OCI-LY7 (cell line): ENCODE measurements at regions not wholly inside any gene's neighbourhood (a gene's known extent, or its start where the extent isn't known, plus 50 kb on each side); places are given as distances from the start of the nearest gene placed in this dataset.

Experiments
- BruUV-seq: library from RNA; stranded (reverse); fragments of 400-500 nt; replicated peaks from 2 replicates; lab custom pipeline; 2021; lab: Mats Ljungman, UMichigan
- CTCF ChIA-PET: fragments of 300-600 bp; sonication (Branson Sonifier 250); formaldehyde crosslinking; loops from one replicate; lab custom pipeline; 2022; ENCODE audit warnings: antibody characterized with exemption; ENCODE audit not compliant: unreplicated experiment; lab: Charles Lee
- POLR2A ChIA-PET: fragments of 300-600 bp; sonication (Branson Sonifier 250); formaldehyde crosslinking; loops from one replicate; lab custom pipeline; 2022; ENCODE audit warnings: antibody characterized with exemption; lab: Charles Lee
- DNase-seq: peaks from one replicate; pipeline ENCODE4 v3.0.0-alpha.2; 2015; ENCODE audit warnings: low spot score
- H2AFZ ChIP-seq: fragments of 200-600 bp; sonication (generic), shearing (Covaris generic); 2 replicates; pipeline ENCODE4 v1.6.1; 2014; ENCODE audit warnings: mild to moderate bottlenecking, antibody characterized with exemption, low read length, moderate library complexity
- H3K27ac ChIP-seq: fragments of 200-600 bp; sonication (generic); 2 replicates; pipeline ENCODE4 v1.5.1; 2014; ENCODE audit warnings: mixed run types, low read depth, mild to moderate bottlenecking, moderate library complexity, low read length, inconsistent platforms; ENCODE audit not compliant: poor library complexity, severe bottlenecking
- H3K36me3 ChIP-seq: fragments of 200-600 bp; sonication (generic); 2 replicates; pipeline ENCODE4 v1.6.1; 2014; ENCODE audit warnings: mild to moderate bottlenecking, antibody characterized with exemption, low read length, moderate library complexity, mixed read lengths; ENCODE audit not compliant: insufficient read depth
- H3K4me1 ChIP-seq: fragments of 200-600 bp; sonication (generic); 2 replicates; pipeline ENCODE4 v1.5.1; 2014; ENCODE audit warnings: mild to moderate bottlenecking, low read length; ENCODE audit not compliant: insufficient read depth, poor library complexity, severe bottlenecking
- H3K4me2 ChIP-seq: fragments of 200-600 bp; sonication (generic); 2 replicates; pipeline ENCODE4 v1.6.1; 2014; ENCODE audit warnings: mild to moderate bottlenecking, low read length
- H3K4me3 ChIP-seq: fragments of 200-600 bp; sonication (generic); 2 replicates; pipeline ENCODE4 v1.5.1; 2014; ENCODE audit warnings: mild to moderate bottlenecking, low read depth, low read length; ENCODE audit not compliant: poor library complexity, severe bottlenecking
- H3K79me2 ChIP-seq: fragments of 200-600 bp; sonication (generic); 2 replicates; pipeline ENCODE4 v1.6.1; 2016; ENCODE audit warnings: low read depth, mild to moderate bottlenecking, low read length, moderate library complexity, mixed read lengths; ENCODE audit not compliant: insufficient read depth
- H3K9me2 ChIP-seq: fragments of 200-600 bp; sonication (generic); 2 replicates; pipeline ENCODE4 v1.6.1; 2016; ENCODE audit warnings: mild to moderate bottlenecking, low read length, mixed read lengths; ENCODE audit not compliant: insufficient read depth
- H3K9me3 ChIP-seq: fragments of 200-600 bp; sonication (generic); 2 replicates; pipeline ENCODE4 v1.6.1; 2014; ENCODE audit warnings: mild to moderate bottlenecking, mixed run types, low read length, mixed read lengths
- H4K20me1 ChIP-seq: fragments of 200-600 bp; sonication (generic); 2 replicates; pipeline ENCODE4 v1.6.1; 2014; ENCODE audit warnings: mild to moderate bottlenecking, antibody characterized with exemption, low read length, moderate library complexity, mixed read lengths; ENCODE audit not compliant: insufficient read depth
- EZH2phosphoT487 ChIP-seq: fragments of 200-600 bp; sonication (generic); IDR thresholded peaks from 2 replicates; pipeline ENCODE4 v1.6.1; 2018; ENCODE audit warnings: low read depth, borderline replicate concordance, mild to moderate bottlenecking, mixed run types, antibody characterized with exemption, low read length, moderate library complexity, mixed read lengths
- intact Hi-C: fragments of 100-400 bp; cut with micrococcal nuclease; formaldehyde crosslinking; loops from one replicate; pipeline ENCODE4 v1.10.0; 2022; ENCODE audit not compliant: unreplicated experiment
- TF ChIP-seq, protein P1 (sequence below): fragments of 200-600 bp; sonication (generic); conservative IDR thresholded peaks from 2 replicates; pipeline ENCODE4 v1.5.1; 2014; ENCODE audit warnings: mild to moderate bottlenecking, antibody characterized with exemption, low read length, moderate library complexity, mixed read lengths

GRCh38 chr15:53445531-53445930, 313.9 kb downstream of the WDR72 start:
- no peak for DNase-seq
- BruUV-seq = no TSS peak
- Histone ChIP-seq H3K36me3 (no peaks in the 10 kb centered on the region), H3K9me3 (no peaks in the 10 kb centered on the region), H3K4me3 (no peak overlapping the region), H3K4me2 (no peak overlapping the region), H3K9me2 (no peaks in the 10 kb centered on the region), H3K79me2 (no peaks in the 10 kb centered on the region), H4K20me1 (no peaks in the 10 kb centered on the region), H3K27ac (no peak overlapping the region), H3K4me1 (no peaks in the 10 kb centered on the region), H2AFZ (no peak overlapping the region)
- ChIA-PET POLR2A (no interaction called here), CTCF (no interaction called here)
- intact Hi-C loops = no loop called here
- TF ChIP-seq, protein P1, sequence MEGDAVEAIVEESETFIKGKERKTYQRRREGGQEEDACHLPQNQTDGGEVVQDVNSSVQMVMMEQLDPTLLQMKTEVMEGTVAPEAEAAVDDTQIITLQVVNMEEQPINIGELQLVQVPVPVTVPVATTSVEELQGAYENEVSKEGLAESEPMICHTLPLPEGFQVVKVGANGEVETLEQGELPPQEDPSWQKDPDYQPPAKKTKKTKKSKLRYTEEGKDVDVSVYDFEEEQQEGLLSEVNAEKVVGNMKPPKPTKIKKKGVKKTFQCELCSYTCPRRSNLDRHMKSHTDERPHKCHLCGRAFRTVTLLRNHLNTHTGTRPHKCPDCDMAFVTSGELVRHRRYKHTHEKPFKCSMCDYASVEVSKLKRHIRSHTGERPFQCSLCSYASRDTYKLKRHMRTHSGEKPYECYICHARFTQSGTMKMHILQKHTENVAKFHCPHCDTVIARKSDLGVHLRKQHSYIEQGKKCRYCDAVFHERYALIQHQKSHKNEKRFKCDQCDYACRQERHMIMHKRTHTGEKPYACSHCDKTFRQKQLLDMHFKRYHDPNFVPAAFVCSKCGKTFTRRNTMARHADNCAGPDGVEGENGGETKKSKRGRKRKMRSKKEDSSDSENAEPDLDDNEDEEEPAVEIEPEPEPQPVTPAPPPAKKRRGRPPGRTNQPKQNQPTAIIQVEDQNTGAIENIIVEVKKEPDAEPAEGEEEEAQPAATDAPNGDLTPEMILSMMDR = no peak
- no peak for TF ChIP-seq EZH2phosphoT487

DNA sequence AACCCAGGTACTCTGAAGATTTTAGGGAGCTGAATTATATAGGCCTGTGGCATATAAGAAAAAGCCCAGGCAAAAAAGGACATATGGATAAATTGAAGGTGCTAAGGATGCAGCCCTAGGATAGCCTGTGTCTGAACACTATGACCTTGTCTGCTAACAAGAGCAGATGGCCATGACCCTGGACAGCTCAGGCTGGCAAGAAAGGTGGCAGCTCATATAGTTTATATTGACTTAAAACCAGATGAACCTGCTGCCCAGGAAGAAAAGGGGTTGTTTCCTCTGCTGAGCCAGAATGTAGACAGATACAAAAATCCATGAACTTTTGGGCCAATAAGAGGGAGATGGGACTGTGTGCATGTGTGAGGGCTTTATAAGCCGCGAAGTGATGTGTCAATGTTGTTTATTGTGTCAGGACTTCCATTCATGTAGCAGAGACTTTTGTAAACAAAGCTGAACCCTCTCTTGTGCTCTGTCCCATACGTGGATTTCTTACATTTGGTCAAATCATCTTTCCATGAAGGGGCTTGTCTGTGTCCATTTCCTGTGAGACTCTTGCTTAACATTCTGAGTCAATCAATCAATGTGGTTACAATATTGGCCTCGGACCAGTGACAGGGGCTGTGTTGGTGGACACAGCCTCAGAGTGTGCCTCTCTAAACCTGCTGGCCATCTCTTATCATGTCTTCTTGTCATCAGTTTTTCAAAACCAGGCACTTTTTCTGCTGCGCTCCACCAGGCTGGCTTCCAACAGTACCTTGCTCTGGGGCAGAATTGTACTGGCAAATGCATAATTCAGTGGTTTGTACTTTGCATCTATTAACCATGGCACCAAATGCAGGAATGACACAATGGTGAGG, 321.2 kb downstream of the WDR72 start:
- H3K4me3 ChIP-seq = no peak overlapping the region
- H3K9me2 ChIP-seq = no peaks in the 10 kb centered on the region
- no peaks in the 10 kb centered on the region for H3K79me2 ChIP-seq
- H3K9me3 ChIP-seq = no peaks in the 10 kb centered on the region
- H3K4me2 ChIP-seq = no peak overlapping the region
- H2AFZ ChIP-seq = no peak overlapping the region
- no peaks in the 10 kb centered on the region for H3K36me3 ChIP-seq
- intact Hi-C loops = no loop called here
- no peaks in the 10 kb centered on the region for H4K20me1 ChIP-seq
- TF ChIP-seq EZH2phosphoT487 = no peak
- TF ChIP-seq, protein P1 = no peak
- H3K4me1 ChIP-seq = no peaks in the 10 kb centered on the region
- no peak for DNase-seq
- BruUV-seq = no TSS peak
- POLR2A ChIA-PET = no interaction called here
- H3K27ac ChIP-seq = no peak overlapping the region
- CTCF ChIA-PET = no interaction called here

DNA sequence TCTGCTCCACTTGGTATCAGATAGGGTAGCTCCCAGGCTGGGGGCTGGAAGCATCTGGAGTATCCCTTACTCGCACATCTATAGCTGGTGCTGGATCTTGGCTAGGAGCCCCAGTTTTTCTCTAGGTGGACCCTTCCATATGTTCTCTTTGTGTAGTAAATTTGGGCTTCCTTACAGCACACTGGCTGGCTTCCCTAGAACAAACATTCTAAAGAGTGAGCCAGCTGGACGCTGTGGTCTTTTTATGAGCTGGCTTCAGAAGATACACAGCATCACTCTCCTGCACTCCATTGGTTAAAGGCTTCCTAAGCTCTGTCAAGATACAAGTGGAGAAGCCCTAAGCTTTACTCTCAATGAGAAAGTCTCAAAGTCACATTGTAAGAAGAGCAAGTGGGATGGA, 322.1 kb downstream of the WDR72 start:
- BruUV-seq = no TSS peak

More for the DNA sequence above, 322.1 kb downstream of the WDR72 start:
- H2AFZ ChIP-seq = no peak overlapping the region
- H3K4me1 ChIP-seq = no peaks in the 10 kb centered on the region
- no peaks in the 10 kb centered on the region for H3K36me3 ChIP-seq
- H4K20me1 ChIP-seq = no peaks in the 10 kb centered on the region
- no peak for TF ChIP-seq EZH2phosphoT487
- TF ChIP-seq, protein P1 = no peak
- ChIA-PET POLR2A (interaction anchor here (0.5 kb wide), 1 partner anchor 66 kb away, joined by 3 read pairs; no protein-coding TSS in a partner anchor), CTCF (no interaction called here)
- no peak for DNase-seq
- no peak overlapping the region for H3K27ac ChIP-seq
- H3K4me3 ChIP-seq = no peak overlapping the region
- H3K9me3 ChIP-seq = no peaks in the 10 kb centered on the region
- H3K79me2 ChIP-seq = no peaks in the 10 kb centered on the region
- intact Hi-C loops = no loop called here
- H3K4me2 ChIP-seq = no peak overlapping the region
- no peaks in the 10 kb centered on the region for H3K9me2 ChIP-seq
